GM19035 (cell line): ENCODE measurements at regions not wholly inside any gene's neighbourhood (a gene's known extent, or its start where the extent isn't known, plus 50 kb on each side); places are given as distances from the start of the nearest gene placed in this dataset.
"Not testable (repeated sequence)": the region's sequence is repeated elsewhere in the genome, so short reads cannot be mapped to it uniquely, and the experiment has no call there.

ENCODE experiments used
- ATAC-seq: cut with Tn5 transposase; IDR thresholded peaks from one replicate; pipeline ENCODE4 v1.9.1; 2021; ENCODE audit not compliant: unreplicated experiment

DNA sequence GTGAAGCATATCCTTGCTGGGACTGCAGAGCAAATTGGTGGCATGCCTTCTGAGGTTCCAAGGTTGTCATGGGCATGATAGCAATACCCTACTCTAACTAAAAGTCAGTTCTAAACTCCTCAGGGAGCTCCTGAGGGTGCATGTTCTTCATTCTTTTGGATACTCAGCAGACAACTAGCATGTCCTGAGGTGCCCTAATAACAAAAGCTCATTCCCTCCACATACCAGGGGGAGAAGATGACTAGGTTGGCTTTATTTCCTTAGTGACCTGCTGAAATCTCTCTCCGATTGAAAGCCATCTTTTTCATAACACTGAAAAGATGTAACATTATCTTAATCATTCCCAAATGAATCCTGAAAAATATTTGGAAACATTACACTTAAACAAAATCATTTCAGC, 188.7 kb upstream of the IGF1 start:
- no peak for ATAC-seq

DNA sequence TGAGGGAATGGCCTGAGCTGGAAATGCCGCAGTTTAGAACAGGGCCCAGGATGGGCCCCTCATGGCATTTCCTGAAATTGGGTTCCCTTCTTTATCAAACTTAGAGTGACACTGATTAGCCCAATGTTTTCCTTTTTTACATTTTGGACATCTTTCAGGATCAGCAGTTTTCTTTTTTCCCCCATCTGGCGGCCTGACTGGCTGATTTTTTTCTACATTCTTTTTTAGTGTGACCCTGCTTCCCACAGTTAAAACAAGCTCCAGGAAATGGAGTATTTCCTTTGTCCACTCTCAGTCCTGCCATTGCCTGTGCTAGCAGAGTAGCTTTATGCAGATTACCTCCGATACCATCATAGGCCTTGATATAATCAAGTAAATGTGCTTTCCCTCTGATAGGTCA, 185.8 kb upstream of the IGF1 start:
- ATAC-seq: not testable (repeated sequence)

DNA sequence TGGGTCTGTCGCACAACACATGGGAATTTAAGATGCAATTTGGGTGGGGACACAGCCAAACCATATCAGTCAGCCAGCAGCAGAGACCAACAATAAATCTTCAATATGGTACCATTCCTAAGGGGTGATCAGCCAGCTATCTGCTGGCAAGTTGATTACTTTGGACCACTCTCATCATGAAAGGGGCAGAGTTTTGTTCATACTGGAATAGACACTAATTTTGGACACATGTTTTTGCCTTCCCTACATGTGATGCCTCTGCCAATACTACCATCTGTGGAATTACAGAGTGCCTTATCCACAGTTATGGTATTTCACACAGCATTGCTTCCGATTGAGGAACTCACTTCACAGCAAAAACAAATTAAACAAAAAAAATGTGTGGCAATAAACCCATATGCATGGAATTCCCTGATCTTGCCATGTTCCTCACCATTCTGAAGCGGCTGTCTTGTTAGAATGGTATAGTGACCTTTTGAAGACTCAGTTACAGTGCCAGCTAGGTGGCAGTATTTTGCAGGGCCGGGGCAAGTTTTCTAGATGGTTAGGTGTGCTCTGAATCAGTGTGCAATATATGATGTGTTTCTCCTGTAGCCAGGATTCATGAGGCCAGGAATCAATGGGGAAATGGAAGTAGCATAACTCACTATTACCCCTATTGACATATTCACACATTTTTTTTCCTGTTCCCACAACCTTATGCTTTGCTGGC, 179.0 kb upstream of the IGF1 start:
- ATAC-seq: no peak

DNA sequence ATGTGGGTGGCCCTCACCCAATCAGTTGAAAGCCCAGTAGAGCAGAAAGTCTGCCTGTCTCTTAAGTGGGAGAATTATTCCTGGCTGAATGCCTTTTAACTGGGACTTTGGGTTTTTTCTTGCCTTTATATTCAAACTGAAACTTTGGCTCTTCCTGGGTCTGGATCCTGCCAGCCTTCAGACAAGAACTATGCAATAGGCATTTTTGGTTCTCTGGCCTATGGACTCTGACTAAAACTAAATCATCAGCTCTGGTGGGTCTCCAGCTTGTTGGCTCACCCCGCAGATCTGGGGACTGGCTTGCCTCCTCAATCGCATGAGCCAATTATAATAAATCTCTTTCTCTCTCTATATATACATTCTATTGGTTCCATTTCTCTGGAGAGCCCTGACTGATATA, 173.0 kb upstream of the IGF1 start:
- no peak for ATAC-seq

DNA sequence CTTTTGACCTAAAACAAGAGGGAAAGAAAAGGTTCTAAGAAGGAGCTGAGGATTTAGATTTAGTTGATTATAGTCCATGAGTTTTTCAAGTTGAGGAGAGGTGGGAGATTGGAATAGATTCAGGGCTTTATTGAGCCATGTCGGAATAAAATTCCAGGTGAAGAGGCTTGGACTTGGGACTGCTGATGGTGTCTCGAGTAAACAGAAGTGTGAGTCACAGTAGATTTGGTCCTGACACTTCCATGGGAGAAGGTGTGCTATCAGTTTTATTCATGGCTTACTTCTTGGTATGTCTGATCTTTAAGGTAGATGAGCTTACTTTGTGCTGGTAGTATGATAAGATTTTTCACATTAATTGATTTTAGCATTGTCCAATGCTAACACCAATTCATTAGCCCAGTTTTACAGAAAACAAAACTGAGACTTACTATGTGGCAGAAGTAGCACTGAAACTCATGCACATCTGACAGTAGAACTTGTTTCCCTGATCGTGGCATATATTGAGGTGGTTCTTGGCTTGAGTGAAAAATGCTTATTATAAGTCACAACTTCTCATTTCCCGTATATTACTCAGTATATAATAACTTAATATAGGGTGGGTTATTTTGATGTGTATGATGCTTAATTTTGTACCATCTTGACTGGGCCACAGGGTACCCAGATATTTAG, 172.4 kb upstream of the IGF1 start:
- ATAC-seq: peak; percentile 62

DNA sequence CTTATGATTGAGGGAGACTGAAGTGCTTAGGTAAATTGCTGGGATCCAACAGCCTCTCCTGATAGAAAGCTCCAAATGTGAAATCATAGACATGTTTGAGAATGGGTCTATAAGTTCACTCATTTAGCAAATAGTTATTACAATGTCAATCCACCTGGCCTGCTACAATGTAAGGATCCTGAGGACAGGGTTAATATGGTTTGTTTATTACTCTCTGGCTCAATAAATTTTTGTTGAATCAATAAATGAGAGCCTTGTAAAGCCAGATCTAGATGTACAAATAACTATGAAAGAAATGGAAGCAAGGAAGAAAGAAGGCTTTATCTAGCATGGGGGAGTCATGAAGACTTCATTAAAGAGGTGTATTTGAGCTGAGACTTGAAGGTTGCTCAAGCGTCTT, 165.6 kb upstream of the IGF1 start:
- no peak for ATAC-seq

DNA sequence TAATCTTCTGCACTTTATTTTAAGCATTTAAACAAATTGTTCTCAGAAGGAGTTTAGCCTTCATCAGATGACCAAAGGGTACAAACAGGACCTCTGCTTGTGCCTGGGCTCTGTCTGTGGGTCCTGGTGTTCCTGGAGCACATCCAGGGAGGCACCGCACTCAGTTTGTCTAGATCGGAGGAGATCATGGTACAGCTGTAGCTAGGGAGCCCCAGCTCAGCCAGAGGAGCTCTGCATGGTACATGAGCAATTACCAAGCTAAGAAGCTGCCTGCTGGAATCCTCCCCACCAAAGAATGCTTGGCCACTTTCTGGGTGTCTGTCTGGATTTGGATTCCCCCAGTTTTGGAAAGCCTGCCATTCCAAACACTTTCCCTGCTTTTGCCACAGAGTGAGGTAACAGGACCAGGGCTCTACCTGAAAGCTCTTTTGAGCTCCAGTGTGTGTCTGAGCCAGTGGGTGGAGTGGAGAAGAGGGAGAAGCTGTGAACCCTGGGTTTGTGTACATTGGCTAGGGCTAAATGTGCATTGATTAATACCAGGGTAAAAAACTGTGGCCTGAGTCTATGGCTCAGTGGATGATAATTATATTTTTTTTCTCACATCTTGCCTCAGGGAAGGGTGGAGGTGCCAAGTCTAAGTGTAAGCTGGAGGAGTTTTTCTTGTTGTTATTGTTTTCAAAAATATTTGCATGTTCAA, 163.7 kb upstream of the IGF1 start:
- no peak for ATAC-seq

DNA sequence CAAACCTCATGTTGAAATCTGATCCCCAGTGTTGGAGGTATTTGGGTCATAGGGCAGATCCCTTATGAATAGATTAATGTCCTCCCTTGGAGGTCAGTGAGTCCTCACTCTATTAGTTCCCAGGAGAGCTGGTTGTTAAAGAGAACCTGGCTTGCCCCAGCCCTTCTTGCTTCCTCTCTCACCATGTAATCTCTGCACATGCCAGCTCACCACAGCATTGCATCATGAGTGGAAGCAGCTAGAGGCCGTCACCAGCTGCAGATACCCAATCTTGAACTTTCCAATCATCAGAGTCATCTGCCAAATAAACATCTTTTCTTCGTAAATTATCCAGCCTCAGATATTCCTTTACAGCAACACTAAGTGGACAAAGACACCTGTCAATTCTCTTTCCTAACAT, 161.8 kb upstream of the IGF1 start:
- no peak for ATAC-seq

DNA sequence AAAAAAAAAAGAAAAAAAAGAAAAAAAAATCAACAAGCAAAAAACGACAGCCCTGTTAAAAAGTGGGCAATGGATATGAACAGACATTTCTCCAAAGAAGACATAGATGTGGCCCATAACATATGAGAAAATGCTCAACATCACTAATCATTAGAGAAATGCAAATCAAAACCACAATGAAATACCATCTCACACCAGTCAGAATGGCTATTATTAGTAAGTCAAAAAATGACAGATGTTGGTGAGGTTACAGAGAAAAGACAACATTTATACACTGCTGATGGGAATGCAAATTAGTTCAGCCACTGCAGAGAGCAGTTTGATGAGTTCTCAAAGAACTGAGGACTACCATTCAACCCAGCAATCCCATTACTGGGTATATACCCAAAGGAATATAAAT, 160.3 kb upstream of the IGF1 start:
- not testable (repeated sequence) for ATAC-seq

DNA sequence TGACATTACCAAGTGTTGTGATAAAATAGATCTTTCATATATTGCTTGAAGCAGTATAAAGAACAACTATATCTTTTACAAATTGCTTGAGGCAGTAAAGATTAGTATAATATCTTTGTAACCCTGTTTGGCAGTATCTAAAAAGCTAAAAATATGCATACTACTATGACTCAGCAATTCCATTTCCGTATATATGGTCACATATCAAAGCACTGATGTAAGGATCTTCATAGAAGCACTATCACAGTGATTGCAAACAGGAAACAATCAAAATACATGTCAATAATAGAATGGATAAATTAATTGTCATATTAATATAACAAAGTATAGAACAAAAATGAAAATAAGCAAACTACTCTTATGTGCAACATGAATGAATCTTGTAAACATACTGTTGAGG, 158.4 kb upstream of the IGF1 start:
- ATAC-seq: no peak

DNA sequence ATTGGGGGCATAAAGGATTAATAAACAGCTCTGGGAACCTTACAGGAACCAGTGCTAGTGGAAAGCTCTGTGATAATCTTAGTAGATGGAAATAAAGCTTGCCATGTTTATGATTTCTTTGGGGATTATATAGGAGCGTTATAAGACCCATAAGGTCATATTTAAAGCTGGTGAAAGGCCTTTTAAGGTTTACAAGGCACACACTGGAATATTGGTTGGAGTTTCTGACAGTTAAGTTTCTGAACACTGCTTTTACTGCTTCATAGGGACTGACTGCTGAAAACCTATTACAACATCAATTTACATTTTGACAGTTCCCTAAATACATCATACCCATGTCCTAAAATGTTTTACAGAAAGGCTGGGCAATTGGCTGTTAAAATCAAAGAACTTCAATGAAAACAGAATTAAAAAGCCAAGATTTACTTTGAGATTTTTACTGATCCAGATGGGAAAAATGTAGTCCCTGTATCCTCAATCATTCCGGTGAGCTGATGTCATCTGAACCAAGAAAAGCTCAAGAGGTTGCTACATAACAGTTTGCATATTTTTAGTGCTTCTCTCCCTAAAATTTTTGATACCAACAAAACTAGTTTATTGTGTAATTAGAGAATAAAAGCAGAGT, 153.7 kb upstream of the IGF1 start:
- no peak for ATAC-seq

DNA sequence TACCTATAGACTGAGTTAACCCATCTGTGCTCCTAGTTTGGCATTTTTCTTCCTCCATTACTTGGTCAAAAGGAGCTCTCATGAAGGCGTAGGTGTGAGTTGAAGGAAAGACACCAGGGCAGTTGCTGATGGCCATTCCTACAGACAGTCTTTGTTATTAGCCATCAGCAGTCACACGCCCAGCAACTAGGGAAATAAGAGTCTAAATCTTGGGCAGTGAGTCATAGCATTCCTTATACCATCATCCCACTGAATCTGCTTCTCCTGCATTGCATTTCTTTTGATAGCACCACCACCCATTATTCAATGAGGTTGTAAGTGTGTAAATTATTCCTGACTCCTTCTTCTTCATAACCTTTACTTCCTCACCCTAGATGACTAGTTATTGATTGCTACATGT, 150.9 kb upstream of the IGF1 start:
- no peak for ATAC-seq

DNA sequence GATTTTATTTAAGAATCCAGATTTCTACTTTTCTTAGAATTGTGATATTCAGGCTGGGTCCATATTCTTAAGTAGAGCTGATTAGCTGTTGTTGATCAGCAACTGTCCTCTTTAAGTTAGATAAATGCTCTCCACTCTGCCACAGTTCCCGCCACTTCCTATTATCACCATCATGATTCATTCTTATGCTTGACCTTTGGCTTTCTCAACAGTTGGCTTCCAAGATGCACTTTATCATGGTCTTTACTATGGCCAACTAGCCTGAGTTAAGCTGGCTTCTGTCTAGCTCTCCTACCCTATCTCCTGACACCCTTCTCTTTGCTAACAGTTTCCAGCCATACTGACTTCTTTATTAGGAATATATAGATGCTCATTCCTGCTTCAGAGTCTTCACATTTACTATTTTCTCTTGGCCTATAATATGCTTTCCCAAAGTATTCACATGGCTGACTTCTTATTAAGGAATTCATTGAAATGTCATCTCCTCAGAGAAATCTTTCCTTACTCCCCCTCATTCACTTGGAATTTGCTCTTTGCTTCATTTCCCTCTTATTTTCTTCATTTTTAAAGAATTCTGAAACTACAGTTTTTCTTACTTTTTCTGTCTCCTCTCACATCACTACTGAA, 149.0 kb upstream of the IGF1 start:
- no peak for ATAC-seq

DNA sequence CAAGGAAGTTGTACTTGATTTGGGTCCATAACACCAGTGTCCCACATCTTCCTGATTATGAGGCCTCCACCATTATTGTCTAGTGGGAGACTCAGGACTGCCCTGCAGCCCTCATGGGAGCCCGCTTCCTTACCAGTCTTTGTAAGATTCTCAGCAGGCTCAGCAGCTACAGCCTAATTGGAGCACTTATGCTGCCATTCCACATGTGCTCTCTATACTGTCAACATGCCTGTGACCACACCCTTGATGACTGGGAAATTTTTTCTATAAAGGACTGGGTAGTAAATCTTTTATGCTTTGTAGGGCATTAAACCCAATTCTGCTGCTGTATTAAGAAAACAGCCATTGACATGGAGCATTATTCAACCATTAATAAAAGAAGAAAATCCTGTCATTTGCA, 145.5 kb upstream of the IGF1 start:
- no peak for ATAC-seq

DNA sequence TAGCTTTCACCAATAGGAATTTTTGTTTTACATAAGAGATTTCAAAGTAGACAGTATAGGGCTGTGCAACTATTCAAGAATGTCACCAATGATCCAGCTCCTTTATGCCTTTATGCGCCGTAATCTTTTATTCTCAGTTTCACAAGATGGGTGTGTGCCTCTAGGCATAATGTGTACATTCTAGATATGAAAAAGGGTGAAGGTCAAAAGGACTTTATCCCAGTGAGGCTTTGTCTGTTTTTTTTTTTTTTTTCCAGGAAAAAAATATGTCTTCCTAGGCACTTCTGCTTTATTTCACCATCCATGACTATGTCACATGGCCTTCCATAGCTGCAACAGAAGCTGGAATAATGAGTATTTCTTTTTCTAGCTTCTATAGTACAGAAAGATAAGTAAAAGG, 142.3 kb upstream of the IGF1 start:
- ATAC-seq: no peak

DNA sequence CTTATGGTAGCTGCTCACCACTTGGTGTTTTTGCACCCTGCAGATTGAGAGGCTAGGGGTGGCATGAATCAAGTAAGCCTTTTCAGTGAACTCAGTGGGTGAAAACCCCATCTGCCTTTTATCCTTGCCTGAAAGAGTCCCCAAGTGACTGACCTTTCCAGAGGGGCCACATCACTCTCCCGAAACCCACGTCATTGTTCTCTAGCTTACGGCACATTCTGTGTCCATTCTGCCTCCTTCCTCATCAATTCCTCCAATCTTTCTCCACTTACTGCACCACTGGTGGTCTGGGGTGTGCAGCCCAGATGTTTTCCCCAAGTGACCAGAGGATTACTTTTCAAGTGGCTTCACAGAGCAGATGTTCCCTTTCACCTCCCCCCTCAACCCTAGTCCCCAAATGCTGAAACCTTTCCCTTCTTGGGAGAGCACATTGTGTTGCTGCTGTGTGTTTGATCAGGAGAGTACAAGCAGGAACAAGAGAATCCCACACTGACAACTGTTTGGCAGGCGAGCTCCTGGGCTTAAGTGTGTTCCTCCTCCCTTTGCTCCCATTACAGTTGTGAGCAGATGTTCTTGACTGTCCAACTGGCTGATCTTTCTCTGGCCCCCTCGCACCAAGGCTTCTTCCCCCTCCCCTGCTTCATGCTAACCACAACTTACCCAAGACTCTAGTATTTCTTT, 138.0 kb upstream of the IGF1 start:
- ATAC-seq: no peak

DNA sequence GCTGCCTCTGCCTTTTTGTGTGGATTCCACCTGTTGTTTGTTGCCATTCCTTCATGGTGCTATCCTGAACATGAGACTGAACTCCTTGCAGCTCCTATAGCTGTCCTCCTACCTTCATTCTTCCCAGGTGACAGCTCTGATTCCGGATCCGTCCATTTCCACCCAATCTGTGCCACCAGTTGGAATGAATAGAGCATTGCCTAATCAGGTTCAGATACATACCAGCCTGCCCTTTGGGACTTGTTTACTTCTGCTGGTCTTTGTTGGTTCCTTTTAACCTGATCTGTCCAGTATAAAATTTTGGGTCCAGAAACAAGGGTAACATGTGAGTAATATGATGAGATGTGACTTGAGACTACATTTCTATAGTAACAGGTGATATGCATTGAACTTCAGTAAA, 136.3 kb upstream of the IGF1 start:
- ATAC-seq: no peak

DNA sequence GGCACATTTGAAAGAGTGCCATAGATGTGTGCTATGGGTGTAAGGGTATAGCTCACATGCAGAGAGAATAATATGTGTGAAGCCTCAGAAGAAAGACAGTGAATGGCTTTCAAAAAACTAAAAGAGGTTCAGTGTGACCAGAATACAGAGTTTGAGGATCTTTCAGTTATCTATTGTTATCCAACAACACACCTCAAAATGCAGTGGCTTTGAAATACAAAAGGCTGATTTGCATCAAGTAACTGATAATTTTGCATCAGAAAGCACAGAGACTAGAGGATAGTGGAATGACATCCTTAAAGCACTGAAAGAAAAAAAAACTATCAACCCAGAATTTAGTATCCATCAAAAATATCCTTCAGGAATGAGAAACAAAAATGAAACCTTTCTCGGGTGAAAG, 131.6 kb upstream of the IGF1 start:
- ATAC-seq: no peak

DNA sequence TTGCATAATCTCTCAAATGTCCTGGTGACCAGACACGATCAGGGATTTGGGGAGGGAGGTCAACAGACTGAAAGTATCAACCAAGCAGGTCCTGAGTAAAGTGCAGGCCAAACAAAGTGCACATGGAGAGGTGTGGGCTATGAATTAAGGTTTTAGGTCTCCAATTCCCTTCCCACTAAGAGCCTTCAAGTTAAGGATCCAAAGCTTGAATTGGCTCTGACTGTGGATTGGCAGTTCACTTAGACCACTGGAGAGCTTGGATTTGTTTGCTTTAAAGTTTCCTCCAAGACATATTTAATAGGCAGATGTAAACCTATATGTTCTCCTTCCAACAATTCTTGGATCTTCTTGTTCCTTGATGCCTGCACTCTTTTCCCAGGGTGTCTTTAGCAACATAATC, 129.6 kb upstream of the IGF1 start:
- no peak for ATAC-seq

DNA sequence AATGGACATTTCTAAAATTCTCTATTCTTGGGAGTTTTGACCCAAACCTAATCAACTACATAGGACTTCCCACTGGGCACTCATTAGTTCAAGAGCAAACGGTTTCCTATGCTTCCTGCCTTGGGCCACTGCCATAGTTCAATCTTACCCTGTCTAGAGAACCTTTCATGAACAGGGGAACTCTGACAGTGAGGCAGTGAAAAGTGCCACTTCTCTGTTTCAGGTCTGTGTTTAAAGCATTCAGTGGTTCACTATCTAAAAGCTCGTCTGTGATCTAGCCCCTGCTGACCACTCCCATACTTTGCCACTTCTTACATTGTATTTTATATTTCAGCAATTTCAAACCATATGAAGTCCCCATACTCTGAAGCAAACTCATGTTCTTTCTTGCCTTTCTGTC, 122.7 kb upstream of the IGF1 start:
- ATAC-seq: no peak

DNA sequence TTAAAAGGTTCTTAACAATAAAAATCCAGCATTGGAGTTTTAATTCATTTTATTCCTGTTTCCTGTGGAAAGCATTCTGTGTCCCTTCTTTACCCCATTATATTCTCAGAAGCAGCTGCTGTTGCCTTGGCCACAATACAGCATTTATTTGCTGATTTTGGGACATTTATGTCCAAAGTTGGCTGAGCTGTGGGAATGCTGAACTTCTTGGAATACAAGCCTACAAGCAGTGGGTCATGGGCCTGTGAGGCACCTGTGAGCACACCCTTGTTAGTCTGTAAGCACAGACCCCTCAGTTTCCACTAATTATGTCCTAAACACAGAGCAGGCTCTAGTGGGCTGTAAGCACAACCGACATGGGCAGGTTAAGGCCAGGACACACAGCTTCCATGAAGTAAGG, 122.2 kb upstream of the IGF1 start:
- no peak for ATAC-seq
